Right renal cortex interstitium (tissue), 3 donors: ENCODE measurements at regions not wholly inside any gene's neighbourhood (a gene's known extent, or its start where the extent isn't known, plus 50 kb on each side); places are given as distances from the start of the nearest gene placed in this dataset.

ENCODE experiments used
- DNase-seq, 3 donors: peaks; one replicate each; pipeline ENCODE4 v3.0.0-alpha.2; 2013; ENCODE audit warnings: low read depth in 3 of 3, low spot score in 2 of 3

DNA sequence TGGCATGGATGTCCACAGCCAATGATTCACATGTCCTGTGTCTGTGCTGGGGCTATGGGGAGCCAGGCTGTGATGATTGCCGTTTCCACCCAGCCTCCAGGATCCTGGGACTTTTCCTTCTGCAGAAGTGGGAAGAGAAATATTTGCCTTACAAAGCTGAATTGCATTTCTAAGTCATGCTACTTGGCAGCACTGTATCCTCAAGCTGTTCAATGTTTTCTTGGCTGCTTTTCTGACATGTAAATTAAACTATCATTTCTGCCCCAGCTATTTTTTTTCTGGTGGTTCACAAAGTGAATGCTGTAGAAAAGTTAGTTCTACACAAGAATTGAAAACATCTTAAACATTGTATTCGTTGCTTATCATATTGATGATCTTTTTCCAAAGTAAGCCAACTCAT lies 51.9 kb upstream of the TCERG1L start:
- DNase-seq = peak in 1 of 3 donors; percentile 23

DNA sequence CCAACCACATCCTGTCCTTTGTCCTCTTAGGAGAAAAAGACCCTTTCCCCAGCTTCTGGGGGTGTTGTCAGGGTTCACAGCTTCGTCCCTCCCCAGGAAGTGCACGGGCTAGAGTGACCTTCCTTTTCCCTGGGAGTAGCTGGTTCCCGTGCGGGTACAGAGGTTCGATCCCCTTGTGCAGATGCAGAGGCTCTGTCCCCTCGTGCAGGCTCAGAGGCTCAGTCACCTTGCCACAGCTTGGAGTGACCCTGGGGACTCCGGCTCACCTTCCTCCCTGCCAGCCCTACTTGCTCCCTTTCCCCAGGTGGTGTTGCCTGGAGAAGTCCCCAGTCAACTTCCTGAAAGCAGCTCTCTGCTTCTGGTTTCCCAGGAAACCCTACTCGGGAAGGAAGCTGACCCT lies 60.0 kb upstream of the TCERG1L start:
- no peak for DNase-seq

DNA sequence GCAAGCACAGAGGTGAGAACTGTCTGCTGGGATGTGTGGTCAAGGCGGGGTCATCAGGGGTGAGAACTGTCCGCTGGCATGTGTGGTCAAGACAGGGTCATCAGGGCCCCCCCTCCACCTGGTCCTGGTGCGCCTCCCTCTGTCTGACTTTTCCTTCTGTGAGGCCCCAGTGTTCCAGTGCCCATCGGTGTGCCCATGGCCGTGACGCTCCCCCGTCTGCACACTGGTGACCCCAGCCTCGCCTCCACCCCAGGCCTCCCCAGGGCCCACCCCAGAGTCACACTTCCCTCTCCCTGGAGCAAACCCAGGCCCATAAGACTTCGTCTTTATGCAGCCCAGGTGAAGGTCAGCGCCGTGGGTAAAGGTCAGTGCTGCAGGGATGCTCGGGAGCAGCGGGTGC lies 70.1 kb upstream of the TCERG1L start:
- no peak for DNase-seq

DNA sequence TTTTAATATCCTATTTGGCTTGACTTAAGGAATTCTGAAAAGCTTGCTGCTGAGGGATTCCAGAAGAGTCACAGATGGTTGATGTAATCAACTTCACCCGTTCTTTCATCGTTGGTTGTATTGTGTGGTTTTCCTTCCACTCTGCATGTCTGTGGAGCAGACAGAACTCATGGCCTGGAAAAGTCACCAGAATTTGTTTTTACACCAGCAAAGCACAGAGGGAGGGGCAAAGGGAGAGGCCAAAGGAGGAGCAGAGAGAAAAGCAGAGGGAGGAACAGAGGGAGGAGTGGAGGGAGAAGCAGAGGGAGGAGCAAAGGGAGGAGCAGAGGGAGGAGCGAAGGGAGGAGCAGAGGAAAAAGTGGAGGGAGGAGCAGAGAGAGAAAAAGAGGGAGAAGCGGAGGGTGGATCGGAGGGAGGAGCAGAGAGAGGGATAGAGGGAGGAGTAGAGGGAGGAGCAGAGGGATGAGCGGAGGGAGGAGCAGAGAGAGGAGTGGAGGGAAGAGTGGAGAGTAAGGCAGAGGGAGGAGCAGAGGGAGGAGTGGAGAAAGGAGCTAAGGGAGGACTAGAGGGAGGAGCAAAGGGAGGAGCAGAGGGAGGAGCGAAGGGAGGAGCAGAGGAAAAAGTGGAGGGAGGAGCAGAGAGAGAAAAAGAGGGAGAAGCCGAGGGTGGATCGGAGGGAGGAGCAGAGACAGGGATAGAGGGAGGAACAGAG lies 73.8 kb upstream of the TCERG1L start:
- peak in 1 of 3 donors; percentile 23 for DNase-seq

DNA sequence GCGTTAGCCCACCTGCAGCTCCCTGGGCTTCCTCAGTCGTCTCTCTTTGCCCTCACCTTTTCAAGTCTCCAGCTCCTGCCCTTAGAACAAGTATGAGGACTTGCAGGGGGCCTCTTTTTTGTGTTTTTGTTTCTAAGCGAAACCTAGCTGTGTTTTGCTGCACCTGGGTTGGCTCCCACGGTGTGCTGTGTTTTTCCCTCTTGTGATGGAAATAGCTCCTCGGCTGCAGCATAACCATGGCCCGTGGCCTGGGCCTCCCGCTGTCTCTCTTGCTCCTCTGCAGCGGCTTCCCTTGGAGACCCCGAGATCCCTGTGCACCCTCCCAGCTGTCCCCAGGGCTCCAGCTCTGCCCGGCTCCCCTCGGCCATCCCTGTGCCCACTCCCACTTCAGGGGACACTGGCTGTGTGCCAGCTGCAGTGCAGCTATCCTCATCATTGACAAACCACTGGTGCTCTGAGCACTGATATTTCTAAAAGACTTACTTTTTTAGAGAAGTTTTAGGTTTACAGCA lies 75.6 kb upstream of the TCERG1L start:
- DNase-seq = no peak

DNA sequence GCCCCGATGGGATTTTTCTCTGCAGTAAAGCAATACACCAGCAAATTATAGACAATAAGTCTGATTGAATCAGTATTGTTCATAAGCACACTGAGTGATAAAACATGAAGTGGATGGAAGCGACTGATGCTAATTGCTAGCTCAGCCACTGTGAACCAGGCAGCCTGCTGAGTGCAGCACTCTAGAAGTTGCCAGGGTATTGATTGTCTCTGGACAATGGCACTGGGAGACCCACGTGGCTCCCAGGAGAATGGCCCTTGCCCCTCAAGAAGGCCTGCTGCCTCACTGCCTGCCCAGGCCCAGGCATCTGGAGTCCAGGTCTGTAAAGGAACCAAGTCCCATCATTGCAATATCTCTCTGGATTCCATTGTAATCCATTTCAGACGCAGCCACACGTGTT lies 80.4 kb upstream of the TCERG1L start:
- DNase-seq = no peak

DNA sequence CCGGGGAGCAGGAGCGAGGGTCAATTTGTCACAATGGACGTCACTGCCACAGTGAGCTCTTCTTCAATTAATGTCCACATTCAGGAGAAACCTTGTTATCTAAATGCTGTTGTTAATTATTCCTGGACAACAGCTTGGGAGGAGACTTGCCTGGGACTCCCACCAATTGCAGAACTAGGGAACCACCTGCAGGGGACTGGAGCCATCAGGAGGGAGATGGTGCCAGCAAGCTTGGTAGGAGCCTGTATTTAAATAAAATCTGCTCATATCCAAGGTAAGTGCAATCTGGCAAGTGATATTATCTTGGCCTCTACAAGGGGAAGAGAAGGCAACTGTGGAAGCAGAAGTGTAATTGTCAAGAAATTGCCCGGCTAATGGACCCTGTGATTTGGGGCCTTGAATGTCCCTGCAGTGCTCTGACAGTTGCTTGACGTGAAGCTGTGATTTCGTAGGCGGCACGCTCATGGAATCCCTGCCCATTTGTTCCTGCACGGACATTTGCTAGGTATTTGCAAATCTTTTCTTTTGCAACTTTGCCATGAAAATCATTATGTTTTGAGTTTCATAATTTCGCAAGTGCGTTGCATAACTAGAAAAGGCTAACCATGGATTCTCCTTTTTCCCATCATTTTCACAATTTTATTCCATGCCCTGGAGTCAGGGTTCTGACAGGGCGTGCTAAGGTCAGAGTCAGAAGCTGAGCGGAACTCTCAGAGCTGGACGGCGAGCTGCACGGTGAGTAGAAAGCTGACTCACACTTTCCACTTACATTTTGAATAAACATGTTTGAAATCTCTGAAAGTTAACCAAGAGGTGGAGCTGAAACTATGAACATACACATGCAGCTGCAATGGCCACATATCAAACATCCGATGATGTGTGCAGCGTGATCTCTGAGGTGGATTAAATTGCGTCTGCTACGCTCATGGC lies 84.9 kb upstream of the TCERG1L start:
- no peak for DNase-seq

DNA sequence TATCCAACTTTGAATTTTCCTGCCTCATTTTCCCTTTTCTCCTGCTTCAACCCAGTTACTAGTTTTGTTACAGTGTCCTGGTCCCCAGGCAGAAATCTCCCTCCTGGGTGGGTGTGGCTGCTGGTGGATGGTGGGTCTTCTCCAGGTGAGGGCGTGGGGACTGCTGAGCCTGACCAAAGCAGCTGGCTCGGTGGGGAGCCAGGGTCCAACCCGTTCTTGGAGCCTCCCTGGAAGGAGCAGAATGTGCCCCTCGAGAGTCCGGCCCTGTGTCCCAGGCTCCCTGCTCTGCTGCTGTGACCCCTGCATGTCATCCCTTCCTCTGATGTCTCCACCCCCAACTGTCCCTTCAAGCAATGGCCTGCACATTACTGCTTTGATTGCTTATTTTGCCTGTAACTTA lies 86.6 kb upstream of the TCERG1L start:
- DNase-seq = no peak

DNA sequence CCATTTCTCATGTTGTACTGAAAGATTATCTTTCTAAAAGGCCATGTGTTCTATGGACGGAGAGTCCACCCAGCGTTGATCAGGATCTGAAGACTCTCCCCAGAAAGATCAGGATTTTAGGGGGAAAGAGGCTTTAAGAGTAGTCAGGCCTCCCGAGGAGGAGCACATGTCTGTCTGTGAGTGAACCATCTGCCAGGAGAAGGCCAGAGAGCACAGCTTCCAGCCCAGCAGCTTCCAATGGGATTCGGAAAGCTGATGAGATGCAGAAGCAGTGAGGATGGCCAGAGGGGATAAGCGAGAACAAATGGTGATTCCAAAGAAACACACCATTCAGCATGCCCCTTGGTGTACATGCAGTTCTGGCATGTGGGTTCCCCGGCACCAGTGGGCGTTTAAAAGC lies 88.5 kb upstream of the TCERG1L start:
- DNase-seq = no peak

DNA sequence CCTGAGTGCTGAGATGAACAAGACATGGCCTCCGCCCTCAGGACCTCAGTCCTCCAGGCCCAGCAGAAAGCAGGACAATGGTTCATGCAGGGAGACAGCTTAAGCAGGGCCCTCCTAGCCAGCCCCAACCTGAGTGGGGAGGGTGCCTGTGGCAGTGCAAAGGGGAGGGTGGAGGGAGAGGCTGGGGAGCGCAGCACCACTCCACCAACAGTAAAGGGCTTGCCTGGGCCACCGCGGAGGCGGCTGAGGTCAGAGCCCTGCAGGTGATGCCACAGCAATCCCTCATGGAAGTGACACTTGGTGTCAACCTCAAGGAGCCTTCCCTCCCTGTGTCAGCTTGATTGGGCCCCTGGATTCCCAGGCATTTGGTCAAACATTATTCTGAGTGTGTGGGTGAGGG lies 89.0 kb upstream of the TCERG1L start:
- no peak for DNase-seq

DNA sequence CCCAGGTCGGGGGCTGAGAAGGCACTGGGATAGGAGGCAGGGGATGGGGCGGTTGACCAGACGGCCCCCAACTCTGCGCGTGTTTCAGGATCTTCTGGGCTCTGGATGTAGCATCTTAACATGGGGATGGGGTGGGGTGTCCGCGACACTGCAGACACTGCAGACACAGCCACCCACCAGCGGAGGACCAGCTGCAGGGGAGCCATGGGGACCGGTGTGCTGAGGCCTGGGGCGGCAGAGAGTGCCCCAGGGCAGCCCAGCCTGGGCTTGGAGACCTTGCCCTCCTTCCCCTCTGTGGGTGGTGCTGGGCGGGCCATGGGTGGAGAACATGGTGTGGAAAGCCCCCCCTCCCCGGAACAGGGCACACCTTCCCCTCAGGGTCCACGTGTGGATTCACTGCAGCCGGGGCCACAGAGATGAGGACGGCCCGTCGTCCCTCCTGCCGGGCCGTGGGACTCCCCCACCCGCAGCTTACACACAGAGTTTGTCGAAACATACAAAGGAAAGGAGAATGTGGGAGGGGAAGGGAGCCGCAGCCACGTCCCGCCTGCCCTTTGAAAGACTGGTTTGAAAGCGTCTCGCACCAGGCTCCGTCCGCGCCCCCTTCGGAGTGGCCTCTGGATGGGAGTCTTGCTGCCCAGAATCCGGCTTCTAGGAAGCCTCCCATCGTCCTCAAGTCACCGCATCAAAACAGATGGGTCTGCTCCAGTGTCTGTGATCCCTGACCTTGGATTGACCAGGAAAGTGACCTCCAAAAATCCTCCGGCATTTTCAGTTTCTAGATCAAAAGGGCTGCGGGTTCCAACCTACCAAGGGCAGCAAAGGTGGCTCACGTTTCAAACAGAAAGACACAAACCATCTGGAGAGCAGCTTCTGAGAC lies 91.5 kb upstream of the TCERG1L start:
- DNase-seq = peak in 1 of 3 donors; percentile 29

DNA sequence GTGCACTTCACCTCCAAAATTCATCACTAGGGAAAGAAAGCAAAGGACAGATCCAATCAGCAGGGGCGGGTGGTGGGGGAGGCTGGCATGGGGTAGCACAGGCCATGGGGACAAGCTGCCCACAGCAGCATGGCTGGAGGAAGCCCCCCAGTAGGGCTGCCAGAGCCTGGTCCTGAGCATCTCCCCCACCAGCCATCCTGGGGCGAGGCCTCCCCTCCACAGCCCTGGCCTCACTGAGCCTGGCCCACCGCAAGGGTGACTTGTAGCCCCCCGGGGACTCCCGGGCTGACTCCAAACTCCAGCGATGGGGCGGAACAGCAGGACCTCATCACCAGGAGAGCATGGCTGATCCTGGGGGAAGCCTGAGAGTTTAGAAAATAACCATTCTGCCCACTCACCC lies 92.4 kb upstream of the TCERG1L start:
- DNase-seq = no peak

DNA sequence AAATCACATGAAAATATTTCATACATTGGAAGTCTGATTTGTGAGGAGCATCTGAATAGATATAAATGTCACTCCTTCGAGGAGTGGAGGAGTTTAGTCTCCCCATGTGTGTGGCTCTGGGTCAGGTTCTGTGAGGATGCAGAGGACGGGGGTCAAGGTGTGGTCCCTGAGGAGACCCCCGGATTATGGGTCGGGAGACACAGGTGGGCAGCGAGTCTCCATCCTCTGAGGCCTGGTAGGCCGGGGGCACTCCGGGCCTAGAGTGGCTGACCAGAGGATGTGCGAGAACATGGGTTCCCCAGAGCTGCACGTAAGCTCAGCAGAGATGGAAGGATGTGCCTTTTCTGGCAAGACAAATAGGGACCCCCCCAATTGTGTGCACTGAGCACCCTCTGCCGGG lies 93.4 kb upstream of the TCERG1L start:
- no peak for DNase-seq

DNA sequence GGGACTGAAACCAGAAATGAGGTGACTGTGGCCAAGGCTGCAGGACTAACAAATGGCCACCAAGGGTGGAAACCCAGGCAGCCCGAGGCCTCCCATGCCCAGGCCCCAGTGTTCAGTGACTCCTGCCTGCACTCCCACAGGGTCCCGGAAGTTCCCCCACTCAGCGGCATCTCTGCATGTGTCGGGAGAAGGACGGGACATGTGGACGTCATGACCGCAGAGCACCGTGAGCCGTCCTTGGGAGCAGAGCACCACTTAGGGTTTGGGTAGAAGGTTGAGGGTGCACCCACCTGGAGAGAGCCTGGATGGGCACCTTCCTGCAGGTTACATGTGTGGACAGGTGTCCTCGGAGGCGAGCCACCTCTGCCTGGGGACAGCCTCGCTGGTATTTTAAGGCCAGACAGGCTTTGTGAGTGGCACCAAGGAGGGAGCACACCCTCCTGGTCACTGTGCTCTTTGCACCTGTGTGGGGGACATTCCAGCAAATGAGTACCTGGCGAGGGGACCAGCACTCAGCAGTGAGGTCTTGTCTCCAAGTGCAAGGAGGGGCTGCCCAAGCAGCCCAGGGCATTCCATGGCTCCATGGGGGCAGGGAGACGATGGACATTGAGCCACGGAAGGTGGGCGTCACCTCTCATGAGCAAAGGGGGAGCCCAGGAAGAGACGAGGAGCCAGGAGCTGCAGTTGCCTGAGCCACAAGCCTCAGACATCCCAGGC lies 95.3 kb upstream of the TCERG1L start:
- DNase-seq = no peak

DNA sequence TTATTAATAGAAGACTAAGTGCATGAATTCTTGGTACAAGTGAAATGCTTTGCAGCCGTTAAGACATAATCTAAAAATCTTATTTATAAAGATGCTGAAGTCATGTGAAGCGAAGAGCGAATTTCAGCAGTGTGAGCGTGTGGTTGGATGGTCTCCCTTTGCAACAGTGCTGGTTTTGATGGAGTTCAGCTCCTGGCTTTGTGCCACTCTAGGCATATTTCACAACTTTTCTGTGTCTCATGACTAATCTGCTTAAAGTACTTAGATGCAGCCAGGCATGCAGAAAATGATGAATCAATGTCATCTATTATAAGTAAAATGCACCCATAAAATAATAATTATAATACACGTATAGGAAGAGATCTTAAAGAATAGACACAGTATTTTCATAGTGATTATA lies 107.2 kb upstream of the TCERG1L start:
- DNase-seq = no peak

DNA sequence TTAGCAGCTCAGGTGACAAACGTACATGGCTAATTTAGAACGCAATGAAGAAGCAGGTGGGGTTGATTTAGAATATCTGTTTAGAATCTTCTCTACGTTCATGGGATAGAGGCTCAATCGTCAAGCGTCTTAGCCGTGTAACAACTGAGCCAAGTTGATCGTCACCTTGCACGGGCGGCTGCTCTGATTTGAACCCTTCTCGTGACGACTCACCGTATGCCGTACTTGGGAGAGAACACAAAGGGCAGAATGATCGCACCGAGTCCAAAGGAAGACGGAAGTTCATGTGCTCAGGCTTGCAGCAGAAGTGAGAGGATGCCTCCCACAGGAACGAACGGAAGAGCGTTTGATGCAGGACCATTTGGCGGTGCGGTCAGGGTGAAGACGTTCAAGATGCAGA lies 108.3 kb upstream of the TCERG1L start:
- no peak for DNase-seq

DNA sequence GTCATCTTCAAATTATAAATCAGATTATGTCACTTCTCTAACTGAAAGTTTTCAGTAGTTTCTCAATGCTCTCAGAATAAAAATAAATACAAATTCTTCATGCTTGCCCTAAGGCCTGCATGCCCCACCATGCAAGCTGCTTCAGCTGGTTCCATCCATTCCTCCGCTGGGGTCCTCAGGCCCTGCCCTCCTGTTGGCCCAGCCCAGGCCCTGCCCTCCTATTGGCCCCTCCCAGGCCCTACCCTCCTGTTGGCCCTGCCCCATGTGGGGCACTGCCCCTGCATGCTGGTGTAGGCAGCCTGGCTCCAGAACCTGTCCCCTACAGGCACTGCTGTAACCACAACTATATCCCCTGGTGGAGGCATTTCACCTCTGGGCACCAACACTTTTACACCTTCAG lies 109.3 kb upstream of the TCERG1L start:
- DNase-seq = no peak

DNA sequence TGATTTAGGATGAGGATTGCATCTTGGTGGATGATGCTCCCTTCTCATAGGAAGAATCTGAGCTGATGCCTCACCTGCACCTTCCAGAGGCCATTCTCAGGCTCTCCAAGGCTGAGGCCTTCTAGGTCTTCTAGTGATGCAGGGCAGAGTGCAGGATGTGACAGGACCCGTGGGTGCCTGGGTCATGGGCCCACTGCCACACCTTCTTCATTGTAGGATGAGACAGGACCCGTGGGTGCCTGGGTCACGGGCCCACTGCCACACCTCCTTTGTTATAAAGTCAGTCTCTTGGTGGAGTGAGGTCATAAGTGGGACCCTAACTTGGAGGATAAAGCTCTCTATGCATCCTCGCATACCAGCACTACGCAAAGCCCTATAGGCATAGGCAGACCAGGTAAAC lies 109.9 kb upstream of the TCERG1L start:
- DNase-seq = no peak

DNA sequence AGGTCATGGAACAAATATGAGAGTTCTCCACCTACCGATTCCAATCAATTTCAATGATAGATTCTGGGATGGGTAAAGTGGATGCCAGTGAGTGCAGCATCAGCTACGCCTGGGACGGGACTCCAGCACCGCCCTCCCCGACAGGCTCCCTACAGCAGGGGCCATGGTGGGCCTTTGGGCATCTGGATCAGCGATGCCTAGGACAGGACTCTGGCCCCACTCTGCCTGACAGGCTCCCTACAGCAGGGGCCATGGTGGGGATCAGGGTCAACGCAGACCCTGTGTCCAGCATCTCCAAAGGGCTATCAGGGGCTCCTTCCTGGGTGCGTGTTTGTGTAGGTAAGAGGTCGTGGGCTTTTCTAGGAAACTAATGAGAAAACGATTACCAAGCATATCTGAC lies 111.2 kb upstream of the TCERG1L start:
- DNase-seq = no peak

DNA sequence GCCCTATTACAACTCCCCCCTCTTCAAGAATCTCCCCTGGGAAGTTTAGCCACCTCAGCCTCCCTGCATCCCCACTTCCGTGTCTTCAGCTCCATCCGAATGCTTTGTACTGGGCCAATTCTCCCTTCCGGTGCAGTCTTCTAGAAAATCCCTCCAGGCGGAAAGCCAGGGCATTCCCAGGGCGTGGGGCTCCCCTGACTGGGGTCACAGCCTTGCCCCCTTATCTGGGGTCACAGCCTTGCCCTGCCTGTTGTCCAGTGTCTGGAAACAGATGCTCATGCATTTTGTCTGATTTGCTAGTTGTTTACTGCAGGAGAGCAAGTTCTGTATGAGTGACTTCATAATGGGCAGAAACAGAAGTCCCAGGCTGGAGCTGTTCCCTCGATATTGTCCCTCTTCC lies 112.5 kb upstream of the TCERG1L start:
- DNase-seq = no peak
